ENCODE measurements at regions not wholly inside any gene's neighbourhood (a gene's known extent, or its start where the extent isn't known, plus 50 kb on each side); places are given as distances from the start of the nearest gene placed in this dataset.

DNA sequence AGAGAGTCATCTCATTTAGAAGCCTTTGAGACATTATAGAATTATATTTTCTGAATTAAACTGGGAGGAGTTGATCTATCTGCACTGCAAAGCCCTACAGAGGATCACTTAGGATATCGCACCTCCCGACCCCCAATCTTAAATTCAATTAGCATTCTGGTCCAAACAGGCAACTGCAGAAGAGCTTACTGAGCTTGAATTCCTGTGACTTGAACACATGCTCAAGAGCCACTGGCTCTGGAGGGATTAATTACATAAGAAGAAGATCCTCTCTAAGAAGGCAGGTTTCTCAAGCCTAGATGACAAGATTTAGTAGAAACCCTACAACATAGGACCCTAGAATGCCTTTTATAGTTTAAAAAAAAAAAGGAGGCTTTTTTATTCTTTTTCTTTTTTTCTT is 548.9 kb downstream of the ARAP2 start (continued):
- TF ChIP-seq, protein P1, sequence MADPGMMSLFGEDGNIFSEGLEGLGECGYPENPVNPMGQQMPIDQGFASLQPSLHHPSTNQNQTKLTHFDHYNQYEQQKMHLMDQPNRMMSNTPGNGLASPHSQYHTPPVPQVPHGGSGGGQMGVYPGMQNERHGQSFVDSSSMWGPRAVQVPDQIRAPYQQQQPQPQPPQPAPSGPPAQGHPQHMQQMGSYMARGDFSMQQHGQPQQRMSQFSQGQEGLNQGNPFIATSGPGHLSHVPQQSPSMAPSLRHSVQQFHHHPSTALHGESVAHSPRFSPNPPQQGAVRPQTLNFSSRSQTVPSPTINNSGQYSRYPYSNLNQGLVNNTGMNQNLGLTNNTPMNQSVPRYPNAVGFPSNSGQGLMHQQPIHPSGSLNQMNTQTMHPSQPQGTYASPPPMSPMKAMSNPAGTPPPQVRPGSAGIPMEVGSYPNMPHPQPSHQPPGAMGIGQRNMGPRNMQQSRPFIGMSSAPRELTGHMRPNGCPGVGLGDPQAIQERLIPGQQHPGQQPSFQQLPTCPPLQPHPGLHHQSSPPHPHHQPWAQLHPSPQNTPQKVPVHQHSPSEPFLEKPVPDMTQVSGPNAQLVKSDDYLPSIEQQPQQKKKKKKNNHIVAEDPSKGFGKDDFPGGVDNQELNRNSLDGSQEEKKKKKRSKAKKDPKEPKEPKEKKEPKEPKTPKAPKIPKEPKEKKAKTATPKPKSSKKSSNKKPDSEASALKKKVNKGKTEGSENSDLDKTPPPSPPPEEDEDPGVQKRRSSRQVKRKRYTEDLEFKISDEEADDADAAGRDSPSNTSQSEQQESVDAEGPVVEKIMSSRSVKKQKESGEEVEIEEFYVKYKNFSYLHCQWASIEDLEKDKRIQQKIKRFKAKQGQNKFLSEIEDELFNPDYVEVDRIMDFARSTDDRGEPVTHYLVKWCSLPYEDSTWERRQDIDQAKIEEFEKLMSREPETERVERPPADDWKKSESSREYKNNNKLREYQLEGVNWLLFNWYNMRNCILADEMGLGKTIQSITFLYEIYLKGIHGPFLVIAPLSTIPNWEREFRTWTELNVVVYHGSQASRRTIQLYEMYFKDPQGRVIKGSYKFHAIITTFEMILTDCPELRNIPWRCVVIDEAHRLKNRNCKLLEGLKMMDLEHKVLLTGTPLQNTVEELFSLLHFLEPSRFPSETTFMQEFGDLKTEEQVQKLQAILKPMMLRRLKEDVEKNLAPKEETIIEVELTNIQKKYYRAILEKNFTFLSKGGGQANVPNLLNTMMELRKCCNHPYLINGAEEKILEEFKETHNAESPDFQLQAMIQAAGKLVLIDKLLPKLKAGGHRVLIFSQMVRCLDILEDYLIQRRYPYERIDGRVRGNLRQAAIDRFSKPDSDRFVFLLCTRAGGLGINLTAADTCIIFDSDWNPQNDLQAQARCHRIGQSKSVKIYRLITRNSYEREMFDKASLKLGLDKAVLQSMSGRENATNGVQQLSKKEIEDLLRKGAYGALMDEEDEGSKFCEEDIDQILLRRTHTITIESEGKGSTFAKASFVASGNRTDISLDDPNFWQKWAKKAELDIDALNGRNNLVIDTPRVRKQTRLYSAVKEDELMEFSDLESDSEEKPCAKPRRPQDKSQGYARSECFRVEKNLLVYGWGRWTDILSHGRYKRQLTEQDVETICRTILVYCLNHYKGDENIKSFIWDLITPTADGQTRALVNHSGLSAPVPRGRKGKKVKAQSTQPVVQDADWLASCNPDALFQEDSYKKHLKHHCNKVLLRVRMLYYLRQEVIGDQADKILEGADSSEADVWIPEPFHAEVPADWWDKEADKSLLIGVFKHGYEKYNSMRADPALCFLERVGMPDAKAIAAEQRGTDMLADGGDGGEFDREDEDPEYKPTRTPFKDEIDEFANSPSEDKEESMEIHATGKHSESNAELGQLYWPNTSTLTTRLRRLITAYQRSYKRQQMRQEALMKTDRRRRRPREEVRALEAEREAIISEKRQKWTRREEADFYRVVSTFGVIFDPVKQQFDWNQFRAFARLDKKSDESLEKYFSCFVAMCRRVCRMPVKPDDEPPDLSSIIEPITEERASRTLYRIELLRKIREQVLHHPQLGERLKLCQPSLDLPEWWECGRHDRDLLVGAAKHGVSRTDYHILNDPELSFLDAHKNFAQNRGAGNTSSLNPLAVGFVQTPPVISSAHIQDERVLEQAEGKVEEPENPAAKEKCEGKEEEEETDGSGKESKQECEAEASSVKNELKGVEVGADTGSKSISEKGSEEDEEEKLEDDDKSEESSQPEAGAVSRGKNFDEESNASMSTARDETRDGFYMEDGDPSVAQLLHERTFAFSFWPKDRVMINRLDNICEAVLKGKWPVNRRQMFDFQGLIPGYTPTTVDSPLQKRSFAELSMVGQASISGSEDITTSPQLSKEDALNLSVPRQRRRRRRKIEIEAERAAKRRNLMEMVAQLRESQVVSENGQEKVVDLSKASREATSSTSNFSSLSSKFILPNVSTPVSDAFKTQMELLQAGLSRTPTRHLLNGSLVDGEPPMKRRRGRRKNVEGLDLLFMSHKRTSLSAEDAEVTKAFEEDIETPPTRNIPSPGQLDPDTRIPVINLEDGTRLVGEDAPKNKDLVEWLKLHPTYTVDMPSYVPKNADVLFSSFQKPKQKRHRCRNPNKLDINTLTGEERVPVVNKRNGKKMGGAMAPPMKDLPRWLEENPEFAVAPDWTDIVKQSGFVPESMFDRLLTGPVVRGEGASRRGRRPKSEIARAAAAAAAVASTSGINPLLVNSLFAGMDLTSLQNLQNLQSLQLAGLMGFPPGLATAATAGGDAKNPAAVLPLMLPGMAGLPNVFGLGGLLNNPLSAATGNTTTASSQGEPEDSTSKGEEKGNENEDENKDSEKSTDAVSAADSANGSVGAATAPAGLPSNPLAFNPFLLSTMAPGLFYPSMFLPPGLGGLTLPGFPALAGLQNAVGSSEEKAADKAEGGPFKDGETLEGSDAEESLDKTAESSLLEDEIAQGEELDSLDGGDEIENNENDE (IDR thresholded peaks at IDR 0.05; ENCODE audit: insufficient replicate concordance, low read length): no peak
- TF ChIP-seq CHD2 (IDR thresholded peaks at IDR 0.05; ENCODE audit: low read length) (no peak), MAFK (IDR thresholded peaks at IDR 0.05; ENCODE audit: low read depth, low read length) (no peak), JUN (IDR thresholded peaks at IDR 0.05; ENCODE audit: low read depth, low read length) (no peak)
- TF ChIP-seq, protein P2, sequence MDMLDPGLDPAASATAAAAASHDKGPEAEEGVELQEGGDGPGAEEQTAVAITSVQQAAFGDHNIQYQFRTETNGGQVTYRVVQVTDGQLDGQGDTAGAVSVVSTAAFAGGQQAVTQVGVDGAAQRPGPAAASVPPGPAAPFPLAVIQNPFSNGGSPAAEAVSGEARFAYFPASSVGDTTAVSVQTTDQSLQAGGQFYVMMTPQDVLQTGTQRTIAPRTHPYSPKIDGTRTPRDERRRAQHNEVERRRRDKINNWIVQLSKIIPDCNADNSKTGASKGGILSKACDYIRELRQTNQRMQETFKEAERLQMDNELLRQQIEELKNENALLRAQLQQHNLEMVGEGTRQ (IDR thresholded peaks at IDR 0.05; ENCODE audit: low read length): no peak
